Brain microvascular endothelial cell (primary cell): ENCODE measurements at regions not wholly inside any gene's neighbourhood (a gene's known extent, or its start where the extent isn't known, plus 50 kb on each side); places are given as distances from the start of the nearest gene placed in this dataset.
A peak's percentile ranks its signal among the peaks of the same experiment; 100 is the strongest.

Experiments used
- DNase-seq: peaks from one replicate; pipeline ENCODE4 v3.0.0-alpha.2; 2020
- H3K27ac ChIP-seq: fragments of 250-450 bp; sonication (Bioruptor Pico); 2 replicates; pipeline ENCODE4 v1.5.1; 2020; ENCODE audit warnings: mild to moderate bottlenecking, moderate library complexity
- H3K27me3 ChIP-seq: fragments of 250-450 bp; sonication (Bioruptor Pico); replicated peaks from 2 replicates; pipeline ENCODE4 v1.5.1; 2020; ENCODE audit warnings: mild to moderate bottlenecking
- H3K36me3 ChIP-seq: fragments of 250-450 bp; sonication (Bioruptor Pico); replicated peaks from 2 replicates; pipeline ENCODE4 v1.5.1; 2020; ENCODE audit warnings: mild to moderate bottlenecking
- H3K4me3 ChIP-seq: 2 replicates; pipeline ENCODE4 v1.5.1; 2011; ENCODE audit warnings: low read depth, mild to moderate bottlenecking, control low read depth, low read length, moderate library complexity
- CTCF ChIP-seq: IDR thresholded peaks from 2 replicates; pipeline ENCODE4 v1.5.1; 2011; ENCODE audit warnings: low read depth, mild to moderate bottlenecking, moderate library complexity, low read length, control low read depth, inconsistent platforms; ENCODE audit errors: missing control alignments
- in situ Hi-C: cut with HindIII; loops from 2 replicates; pipeline ENCODE4 v1.10.0; 2017; ENCODE audit warnings: low sequenced_read_pairs, low pct_ligation_motif_present

- in situ Hi-C loops = no loop called here
Measured at GRCh38 chr10:52636874-52637273, 135.7 kb downstream of the MBL2 start.

GRCh38 chr10:52637592-52637991, 135.0 kb downstream of the MBL2 start:
- no peak for DNase-seq
- Histone ChIP-seq H3K4me3 (no peak overlapping the region), H3K27me3 (no peaks in the 10 kb centered on the region), H3K36me3 (no peaks in the 10 kb centered on the region), H3K27ac (no peak overlapping the region)
- in situ Hi-C loops = no loop called here
- no peak for TF ChIP-seq CTCF

More at GRCh38 chr10:52636874-52637273, 135.7 kb downstream of the MBL2 start:
- Histone ChIP-seq H3K27ac (no peak overlapping the region), H3K4me3 (no peak overlapping the region), H3K27me3 (no peaks in the 10 kb centered on the region), H3K36me3 (no peaks in the 10 kb centered on the region)
- no peak for DNase-seq
- TF ChIP-seq CTCF = no peak

GRCh38 chr10:52639652-52640051, 132.9 kb downstream of the MBL2 start:
- Histone ChIP-seq H3K4me3 (no peak overlapping the region), H3K36me3 (no peaks in the 10 kb centered on the region), H3K27ac (no peak overlapping the region), H3K27me3 (no peaks in the 10 kb centered on the region)
- in situ Hi-C loops = no loop called here
- no peak for TF ChIP-seq CTCF
- no peak for DNase-seq

GRCh38 chr10:52642208-52642607, 130.4 kb downstream of the MBL2 start:
- Histone ChIP-seq H3K27me3 (no peaks in the 10 kb centered on the region), H3K27ac (no peak overlapping the region), H3K4me3 (no peak overlapping the region), H3K36me3 (no peaks in the 10 kb centered on the region)
- TF ChIP-seq CTCF = no peak
- no peak for DNase-seq
- in situ Hi-C loops = no loop called here

- DNase-seq = peak; percentile 49
Measured at GRCh38 chr10:52644373-52645186, 128.0 kb downstream of the MBL2 start.

More at GRCh38 chr10:52644373-52645186, 128.0 kb downstream of the MBL2 start:
- no peak overlapping the region for H3K4me3 ChIP-seq
- no peaks in the 10 kb centered on the region for H3K36me3 ChIP-seq
- in situ Hi-C loops = no loop called here
- H3K27me3 ChIP-seq = no peaks in the 10 kb centered on the region
- peak; percentile 76 for TF ChIP-seq CTCF
- H3K27ac ChIP-seq = no peak overlapping the region
